ENCODE measurements at regions not wholly inside any gene's neighbourhood (a gene's known extent, or its start where the extent isn't known, plus 50 kb on each side); places are given as distances from the start of the nearest gene placed in this dataset.
"Not testable (repeated sequence)": the region's sequence is repeated elsewhere in the genome, so short reads cannot be mapped to it uniquely, and the experiment has no call there.

DNA sequence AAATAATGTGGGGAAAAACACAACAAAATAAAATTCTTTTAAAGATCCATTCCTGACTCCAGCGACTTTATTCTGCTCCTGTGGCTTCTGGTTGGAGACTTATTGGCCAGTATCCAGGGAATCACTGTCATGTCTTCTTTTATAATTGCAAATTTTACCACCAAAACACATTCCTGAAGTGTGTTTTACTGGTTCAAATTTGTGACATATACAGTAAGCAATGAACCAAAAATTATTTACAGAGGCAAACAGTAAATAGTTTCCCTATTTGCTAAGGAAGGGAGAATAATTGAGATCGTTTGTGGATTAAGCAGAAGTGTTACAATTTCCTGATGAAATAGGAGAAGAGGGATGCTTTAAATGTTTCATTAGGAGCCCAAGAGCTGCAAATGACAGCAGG lies 118.7 kb downstream of the ZNF281 start:
- H3K4me3 ChIP-seq (replicated peaks; ENCODE audit: low read depth, low read length) = no peak overlapping the region

GRCh38 chr1:200290010-200290685 lies 119.7 kb downstream of the ZNF281 start:
- TF ChIP-seq, protein P1, sequence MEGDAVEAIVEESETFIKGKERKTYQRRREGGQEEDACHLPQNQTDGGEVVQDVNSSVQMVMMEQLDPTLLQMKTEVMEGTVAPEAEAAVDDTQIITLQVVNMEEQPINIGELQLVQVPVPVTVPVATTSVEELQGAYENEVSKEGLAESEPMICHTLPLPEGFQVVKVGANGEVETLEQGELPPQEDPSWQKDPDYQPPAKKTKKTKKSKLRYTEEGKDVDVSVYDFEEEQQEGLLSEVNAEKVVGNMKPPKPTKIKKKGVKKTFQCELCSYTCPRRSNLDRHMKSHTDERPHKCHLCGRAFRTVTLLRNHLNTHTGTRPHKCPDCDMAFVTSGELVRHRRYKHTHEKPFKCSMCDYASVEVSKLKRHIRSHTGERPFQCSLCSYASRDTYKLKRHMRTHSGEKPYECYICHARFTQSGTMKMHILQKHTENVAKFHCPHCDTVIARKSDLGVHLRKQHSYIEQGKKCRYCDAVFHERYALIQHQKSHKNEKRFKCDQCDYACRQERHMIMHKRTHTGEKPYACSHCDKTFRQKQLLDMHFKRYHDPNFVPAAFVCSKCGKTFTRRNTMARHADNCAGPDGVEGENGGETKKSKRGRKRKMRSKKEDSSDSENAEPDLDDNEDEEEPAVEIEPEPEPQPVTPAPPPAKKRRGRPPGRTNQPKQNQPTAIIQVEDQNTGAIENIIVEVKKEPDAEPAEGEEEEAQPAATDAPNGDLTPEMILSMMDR (IDR thresholded peaks at IDR 0.05; ENCODE audit: low read length, missing control alignments) = no peak
- no peak for DNase-seq (ENCODE audit: low read depth)
- no peak overlapping the region for H3K4me3 ChIP-seq (replicated peaks; ENCODE audit: low read depth, low read length)

More for the DNA sequence above, 118.7 kb downstream of the ZNF281 start:
- no peak for DNase-seq (ENCODE audit: low read depth)
- TF ChIP-seq, protein P1 (IDR thresholded peaks at IDR 0.05; ENCODE audit: low read length, missing control alignments) = no peak

DNA sequence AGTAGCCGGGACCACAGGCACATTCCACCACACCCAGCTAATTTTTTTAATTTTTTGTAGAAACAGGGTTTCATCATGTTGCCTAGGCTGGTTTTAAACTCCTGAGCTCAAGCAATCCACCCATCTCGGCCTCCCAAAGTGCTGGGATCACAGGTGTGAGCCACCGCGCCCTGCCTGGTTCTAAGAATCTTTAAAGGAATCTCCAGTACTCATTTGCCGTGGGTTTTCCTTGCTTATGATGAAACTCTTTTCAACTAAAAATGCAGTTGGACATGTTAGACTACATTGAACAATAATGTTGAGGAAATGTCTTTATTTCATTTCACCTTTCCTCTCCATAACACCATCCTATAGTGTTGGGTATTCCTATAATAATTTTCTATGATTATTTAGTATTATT lies 121.6 kb downstream of the ZNF281 start:
- no peak for DNase-seq (ENCODE audit: low read depth)
- H3K4me3 ChIP-seq (replicated peaks; ENCODE audit: low read depth, low read length) = no peak overlapping the region
- TF ChIP-seq, protein P1 (IDR thresholded peaks at IDR 0.05; ENCODE audit: low read length, missing control alignments) = no peak

GRCh38 chr1:200284236-200284635 lies 125.6 kb downstream of the ZNF281 start:
- not testable (repeated sequence) for H3K4me3 ChIP-seq (replicated peaks; ENCODE audit: low read depth, low read length); DNase-seq (ENCODE audit: low read depth)

- DNase-seq (ENCODE audit: low read depth) = no peak
- TF ChIP-seq, protein P1 (IDR thresholded peaks at IDR 0.05; ENCODE audit: low read length, missing control alignments) = no peak
- no peak overlapping the region for H3K4me3 ChIP-seq (replicated peaks; ENCODE audit: low read depth, low read length)
Observed at GRCh38 chr1:200282497-200283122, 127.2 kb downstream of the ZNF281 start.

GRCh38 chr1:200281201-200281835 lies 128.5 kb downstream of the ZNF281 start:
- TF ChIP-seq, protein P1 (IDR thresholded peaks at IDR 0.05; ENCODE audit: low read length, missing control alignments) = no peak
- no peak for DNase-seq (ENCODE audit: low read depth)
- no peak overlapping the region for H3K4me3 ChIP-seq (replicated peaks; ENCODE audit: low read depth, low read length)

DNA sequence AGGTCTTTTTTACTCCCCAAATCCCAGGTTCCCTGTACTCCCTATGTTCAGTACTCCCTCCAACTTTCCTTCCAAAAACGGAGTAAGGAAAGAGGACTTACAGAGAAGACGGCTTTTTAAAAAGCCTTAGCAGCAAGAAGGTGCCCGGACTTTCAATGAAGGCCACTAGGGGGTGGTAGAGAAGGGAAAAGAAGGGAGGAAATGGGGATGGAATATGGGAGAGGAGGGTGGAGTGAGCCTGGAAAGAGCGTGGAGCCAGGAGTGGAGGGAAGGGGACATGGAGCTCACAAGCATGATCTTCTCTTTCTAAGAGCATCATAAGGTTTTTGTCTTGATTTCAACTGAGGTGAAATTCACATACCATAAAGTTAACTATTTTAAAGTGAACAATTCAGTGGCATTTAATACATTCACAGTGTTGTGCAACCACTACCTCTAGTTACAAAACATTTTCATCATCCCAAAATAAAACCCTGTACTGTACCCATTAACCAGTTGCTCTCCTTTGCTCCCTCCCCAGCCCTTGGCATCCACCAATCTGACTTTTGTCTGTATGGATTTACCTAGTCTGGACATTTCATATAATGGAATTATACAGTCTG lies 129.9 kb downstream of the ZNF281 start:
- DNase-seq (ENCODE audit: low read depth) = peak; percentile 79
- no peak overlapping the region for H3K4me3 ChIP-seq (replicated peaks; ENCODE audit: low read depth, low read length)
- TF ChIP-seq, protein P1 (IDR thresholded peaks at IDR 0.05; ENCODE audit: low read length, missing control alignments) = peak; percentile 84

Data from fibroblast of pulmonary artery (primary cell).